Astrocyte of the spinal cord (primary cell): ENCODE measurements at regions not wholly inside any gene's neighbourhood (a gene's known extent, or its start where the extent isn't known, plus 50 kb on each side); places are given as distances from the start of the nearest gene placed in this dataset.

ENCODE experiments used
- DNase-seq: peaks from one replicate; pipeline ENCODE4 v3.0.0; 2011; ENCODE audit warnings: low read depth, low spot score
- H3K4me3 ChIP-seq: 2 replicates; pipeline ENCODE4 v1.5.1; 2011; ENCODE audit warnings: low read depth, mild to moderate bottlenecking, low read length, moderate library complexity
- CTCF ChIP-seq: IDR thresholded peaks from 2 replicates; pipeline ENCODE4 v1.5.1; 2012; ENCODE audit warnings: low read depth, mild to moderate bottlenecking, low read length, inconsistent platforms
- in situ Hi-C: cut with HindIII; loops from 2 replicates; pipeline ENCODE4 v1.10.0; 2017; ENCODE audit warnings: low sequenced_read_pairs

- TF ChIP-seq CTCF, result no peak
- no peak for DNase-seq
- H3K4me3 ChIP-seq, result no peak overlapping the region
- in situ Hi-C loops, result no loop called here
These were observed 67.6 kb upstream of the NTRK3 start for GRCh38 chr15:88323976-88324740.

GRCh38 chr15:88323468-88323867 lies 66.9 kb upstream of the NTRK3 start:
- in situ Hi-C loops, result no loop called here
- no peak overlapping the region for H3K4me3 ChIP-seq
- TF ChIP-seq CTCF, result no peak
- no peak for DNase-seq

GRCh38 chr15:88322461-88322860 lies 65.9 kb upstream of the NTRK3 start:
- TF ChIP-seq CTCF, result no peak
- DNase-seq, result no peak
- in situ Hi-C loops, result no loop called here
- no peak overlapping the region for H3K4me3 ChIP-seq

- in situ Hi-C loops, result no loop called here
- no peak for DNase-seq
- H3K4me3 ChIP-seq, result no peak overlapping the region
- TF ChIP-seq CTCF, result no peak
These were observed 64.7 kb upstream of the NTRK3 start for GRCh38 chr15:88321271-88321670.

- DNase-seq, result no peak
- H3K4me3 ChIP-seq, result no peak overlapping the region
- TF ChIP-seq CTCF, result no peak
- in situ Hi-C loops, result no loop called here
These were observed 60.0 kb upstream of the NTRK3 start for GRCh38 chr15:88316586-88316985.

GRCh38 chr15:88315221-88315878 lies 58.8 kb upstream of the NTRK3 start:
- in situ Hi-C loops, result no loop called here
- DNase-seq, result no peak
- no peak for TF ChIP-seq CTCF
- H3K4me3 ChIP-seq, result no peak overlapping the region
